Astrocyte (in vitro differentiated cells and primary cell): ENCODE measurements at regions not wholly inside any gene's neighbourhood (a gene's known extent, or its start where the extent isn't known, plus 50 kb on each side); places are given as distances from the start of the nearest gene placed in this dataset.
"Not testable (repeated sequence)": the region's sequence is repeated elsewhere in the genome, so short reads cannot be mapped to it uniquely, and the experiment has no call there.

Source experiments
- DNase-seq: peaks from one replicate; pipeline ENCODE4 v3.0.0-alpha.2; 2010; ENCODE audit warnings: low read depth
- FAIRE-seq: peaks from 2 replicates; lab custom pipeline; 2011; peaks lifted over from hg19 to GRCh38; lab: Jason Lieb, UNC
- H2AFZ ChIP-seq: 2 replicates; pipeline ENCODE4 v1.6.0; 2012; ENCODE audit warnings: low read depth, low read length, inconsistent platforms
- H3K27ac ChIP-seq: 2 replicates; pipeline ENCODE4 v1.5.1; 2011; ENCODE audit warnings: low read depth, low read length, inconsistent platforms
- H3K27me3 ChIP-seq: 2 replicates; pipeline ENCODE4 v1.6.0; 2011; ENCODE audit warnings: low read length, inconsistent platforms; ENCODE audit not compliant: insufficient read depth
- H3K36me3 ChIP-seq: 2 replicates; pipeline ENCODE4 v1.5.1; 2011; ENCODE audit warnings: low read length, inconsistent platforms; ENCODE audit not compliant: insufficient read depth
- H3K4me1 ChIP-seq: 2 replicates; pipeline ENCODE4 v1.5.1; 2011; ENCODE audit warnings: low read length, inconsistent platforms; ENCODE audit not compliant: insufficient read depth
- H3K4me2 ChIP-seq: 2 replicates; pipeline ENCODE4 v1.6.0; 2012; ENCODE audit warnings: low read length, inconsistent platforms
- H3K4me3 ChIP-seq: 2 replicates; pipeline ENCODE4 v1.5.1; 2011; ENCODE audit warnings: low read depth, mild to moderate bottlenecking, low read length, inconsistent platforms; ENCODE audit not compliant: insufficient read depth
- H3K79me2 ChIP-seq: 2 replicates; pipeline ENCODE4 v1.6.0; 2012; ENCODE audit warnings: mild to moderate bottlenecking, low read length, inconsistent platforms; ENCODE audit not compliant: insufficient read depth
- H3K9ac ChIP-seq: 2 replicates; pipeline ENCODE4 v1.6.0; 2012; ENCODE audit warnings: mild to moderate bottlenecking, low read length, inconsistent platforms
- H3K9me3 ChIP-seq: 2 replicates; pipeline ENCODE4 v1.5.1; 2012; ENCODE audit warnings: low read depth, mild to moderate bottlenecking, low read length, inconsistent platforms; ENCODE audit not compliant: insufficient read depth
- H4K20me1 ChIP-seq: 2 replicates; pipeline ENCODE4 v1.6.0; 2012; ENCODE audit warnings: low read length, inconsistent platforms; ENCODE audit not compliant: insufficient read depth
- H3K27ac Mint-ChIP-seq: one replicate; pipeline ENCODE4 v1.8.0; 2021; ENCODE audit warnings: mild to moderate bottlenecking, mixed read lengths; ENCODE audit not compliant: unreplicated experiment
- H3K27me3 Mint-ChIP-seq: one replicate; pipeline ENCODE4 v1.8.0; 2021; ENCODE audit warnings: low read depth, mixed read lengths; ENCODE audit not compliant: unreplicated experiment
- H3K36me3 Mint-ChIP-seq: one replicate; pipeline ENCODE4 v1.8.0; 2021; ENCODE audit warnings: low read depth, mixed read lengths; ENCODE audit not compliant: unreplicated experiment
- H3K4me1 Mint-ChIP-seq: one replicate; pipeline ENCODE4 v1.8.0; 2021; ENCODE audit warnings: low read depth, mixed read lengths; ENCODE audit not compliant: unreplicated experiment
- H3K4me3 Mint-ChIP-seq: one replicate; pipeline ENCODE4 v1.8.0; 2021; ENCODE audit warnings: mild to moderate bottlenecking, moderate library complexity, mixed read lengths; ENCODE audit not compliant: unreplicated experiment
- H3K9me3 Mint-ChIP-seq: one replicate; pipeline ENCODE4 v1.8.0; 2021; ENCODE audit warnings: mild to moderate bottlenecking, mixed read lengths; ENCODE audit not compliant: unreplicated experiment

- peaks cover 27% of the 10 kb centered on the region for H3K9me3 Mint-ChIP-seq
- not testable (repeated sequence) for H3K79me2 ChIP-seq, DNase-seq, H3K4me1 Mint-ChIP-seq, H3K27me3 Mint-ChIP-seq, H3K4me3 ChIP-seq, H3K4me1 ChIP-seq, H3K4me2 ChIP-seq, H3K36me3 ChIP-seq, H3K36me3 Mint-ChIP-seq, H2AFZ ChIP-seq, FAIRE-seq, H3K9me3 ChIP-seq, H3K27ac ChIP-seq, H3K27ac Mint-ChIP-seq, H3K4me3 Mint-ChIP-seq, H3K9ac ChIP-seq, H3K27me3 ChIP-seq, H4K20me1 ChIP-seq
Observed at GRCh38 chr20:29884322-29884721, 1373.1 kb upstream of the DEFB115 start.

GRCh38 chr20:29885282-29886185, 1371.9 kb upstream of the DEFB115 start:
- not testable (repeated sequence) for H3K79me2 ChIP-seq, H3K27me3 Mint-ChIP-seq, H3K27ac ChIP-seq, H2AFZ ChIP-seq, H3K4me3 Mint-ChIP-seq, H3K36me3 Mint-ChIP-seq, H3K4me3 ChIP-seq, FAIRE-seq, H3K4me1 ChIP-seq, DNase-seq, H3K27me3 ChIP-seq, H3K36me3 ChIP-seq, H3K9ac ChIP-seq, H3K27ac Mint-ChIP-seq, H3K9me3 ChIP-seq, H3K4me1 Mint-ChIP-seq, H3K4me2 ChIP-seq, H4K20me1 ChIP-seq
- peaks cover 31% of the 10 kb centered on the region for H3K9me3 Mint-ChIP-seq

GRCh38 chr20:29891555-29891954, 1365.9 kb upstream of the DEFB115 start:
- H4K20me1 ChIP-seq, H3K9ac ChIP-seq, H3K27ac ChIP-seq, H2AFZ ChIP-seq, H3K4me1 ChIP-seq, H3K79me2 ChIP-seq, H3K4me2 ChIP-seq, DNase-seq, H3K4me3 ChIP-seq, H3K4me3 Mint-ChIP-seq, H3K4me1 Mint-ChIP-seq, H3K36me3 ChIP-seq, H3K27me3 Mint-ChIP-seq, FAIRE-seq, H3K9me3 ChIP-seq, H3K36me3 Mint-ChIP-seq, H3K27me3 ChIP-seq, H3K27ac Mint-ChIP-seq: not testable (repeated sequence)
- H3K9me3 Mint-ChIP-seq = peaks cover 19% of the 10 kb centered on the region
